Breast epithelium (tissue), 3 donors: ENCODE measurements at regions not wholly inside any gene's neighbourhood (a gene's known extent, or its start where the extent isn't known, plus 50 kb on each side); places are given as distances from the start of the nearest gene placed in this dataset.

ENCODE experiments used
- CTCF ChIP-seq, 3 donors: fragments of 450-650 bp; IDR thresholded peaks; one replicate each; pipeline ENCODE4 v1.5.1; 2016 to 2017; ENCODE audit warnings: antibody characterized with exemption in 3 of 3, mild to moderate bottlenecking in 3 of 3, moderate library complexity in 3 of 3
- POLR2A ChIP-seq: fragments of 450-650 bp; IDR thresholded peaks from one replicate; pipeline ENCODE4 v1.6.1; 2016; ENCODE audit warnings: antibody characterized with exemption, mild to moderate bottlenecking, moderate library complexity
- POLR2AphosphoS5 ChIP-seq, 3 donors: sonication (generic); formaldehyde crosslinking; IDR thresholded peaks; one replicate each; pipeline ENCODE4 v1.6.1; 2017; ENCODE audit warnings: antibody characterized with exemption in 3 of 3

- TF ChIP-seq POLR2AphosphoS5 (IDR thresholded peaks at IDR 0.05) (no peak), CTCF (IDR thresholded peaks at IDR 0.05) (no peak), POLR2A (no peak)
Measured at GRCh38 chr5:24714746-24715145, 70.0 kb upstream of the CDH10 start.
